ENCODE measurements at regions not wholly inside any gene's neighbourhood (a gene's known extent, or its start where the extent isn't known, plus 50 kb on each side); places are given as distances from the start of the nearest gene placed in this dataset.

GRCh38 chr15:87620393-87620792 is 636.1 kb downstream of the NTRK3 start:
- TF ChIP-seq CTCF (conservative IDR thresholded peaks at IDR 0.05 in 1 of 2, IDR thresholded peaks at IDR 0.05 in 1 of 2; ENCODE audit: extremely low read depth in 1 of 2, insufficient read depth in 1 of 2, low read depth in 1 of 2, low read length in 2 of 2) = no peak
- no peak for TF ChIP-seq EZH2 (IDR thresholded peaks at IDR 0.05; ENCODE audit: borderline replicate concordance, low read length)

All from mammary epithelial cell (primary cell).